Fibroblast of the aortic adventitia (primary cell): ENCODE measurements at regions not wholly inside any gene's neighbourhood (a gene's known extent, or its start where the extent isn't known, plus 50 kb on each side); places are given as distances from the start of the nearest gene placed in this dataset.

Source experiments
- DNase-seq: peaks from one replicate; pipeline ENCODE4 v3.0.0-alpha.2; 2010; ENCODE audit warnings: low read depth
- H3K4me3 ChIP-seq: 2 replicates; pipeline ENCODE4 v1.5.1; 2011; ENCODE audit warnings: low read depth, mild to moderate bottlenecking, control low read depth, low read length, moderate library complexity
- CTCF ChIP-seq: IDR thresholded peaks from 2 replicates; pipeline ENCODE4 v1.5.1; 2011; ENCODE audit warnings: mild to moderate bottlenecking, low read length, control low read depth, inconsistent platforms; ENCODE audit not compliant: insufficient read depth

GRCh38 chr13:103350147-103350546, 283.9 kb upstream of the SLC10A2 start:
- TF ChIP-seq CTCF: no peak
- DNase-seq: no peak
- no peak overlapping the region for H3K4me3 ChIP-seq

- TF ChIP-seq CTCF: no peak
- H3K4me3 ChIP-seq: no peak overlapping the region
- DNase-seq: no peak
These were observed 283.2 kb upstream of the SLC10A2 start for GRCh38 chr13:103349211-103349980.

DNA sequence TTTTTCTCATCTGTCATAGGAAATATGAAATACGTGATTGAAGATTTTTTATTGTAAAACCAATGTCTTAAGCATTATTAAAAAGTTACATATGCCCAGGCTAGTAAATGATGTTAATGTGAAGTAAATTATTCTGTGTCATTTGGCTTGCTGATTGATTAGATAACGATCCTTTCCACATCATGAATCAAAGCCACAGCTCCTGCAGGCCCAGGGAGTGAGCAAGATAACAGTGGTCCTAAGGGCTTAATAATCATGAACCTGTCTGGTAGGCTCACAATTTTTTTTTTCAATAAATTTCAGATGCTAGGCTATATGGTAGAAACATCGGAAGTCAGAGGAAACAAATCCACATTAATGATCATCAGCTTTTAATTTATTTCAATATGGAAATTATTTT, 269.0 kb upstream of the SLC10A2 start:
- DNase-seq: no peak
- TF ChIP-seq CTCF: no peak
- H3K4me3 ChIP-seq: no peak overlapping the region

DNA sequence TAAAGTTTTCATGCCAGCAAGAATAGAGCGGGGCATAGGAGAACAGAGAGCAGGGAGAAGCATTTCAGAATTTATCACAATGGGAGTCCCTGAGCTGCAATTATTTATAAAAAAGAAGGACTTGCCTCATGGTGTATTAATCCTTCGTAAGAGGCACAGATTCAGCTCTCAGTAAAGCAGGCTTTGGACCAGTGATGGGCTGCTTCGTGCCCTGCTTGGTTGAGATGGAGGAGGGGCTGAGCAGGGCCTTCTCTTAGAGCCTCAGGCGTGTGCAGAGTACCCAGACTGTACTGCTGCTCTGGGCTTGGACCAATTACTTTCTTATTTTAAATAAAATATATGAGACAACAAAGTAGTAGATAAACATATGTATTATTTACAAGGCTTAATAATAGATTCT, 265.7 kb upstream of the SLC10A2 start:
- no peak overlapping the region for H3K4me3 ChIP-seq
- DNase-seq: no peak
- TF ChIP-seq CTCF: no peak

GRCh38 chr13:103328899-103329298, 262.7 kb upstream of the SLC10A2 start:
- H3K4me3 ChIP-seq: no peak overlapping the region
- no peak for DNase-seq
- TF ChIP-seq CTCF: no peak

- DNase-seq: no peak
- no peak for TF ChIP-seq CTCF
These were observed 260.1 kb upstream of the SLC10A2 start for GRCh38 chr13:103326326-103326725.

GRCh38 chr13:103325672-103326071, 259.5 kb upstream of the SLC10A2 start:
- no peak overlapping the region for H3K4me3 ChIP-seq
- no peak for TF ChIP-seq CTCF
- DNase-seq: no peak

More at GRCh38 chr13:103326326-103326725, 260.1 kb upstream of the SLC10A2 start:
- H3K4me3 ChIP-seq: no peak overlapping the region
